Epithelial cell of proximal tubule (primary cell): ENCODE measurements at regions not wholly inside any gene's neighbourhood (a gene's known extent, or its start where the extent isn't known, plus 50 kb on each side); places are given as distances from the start of the nearest gene placed in this dataset.

Experiments
- DNase-seq: peaks from one replicate; pipeline ENCODE4 v3.0.0-alpha.2; 2011; ENCODE audit warnings: low read depth
- H3K4me3 ChIP-seq: 2 replicates; pipeline ENCODE4 v1.5.1; 2011; ENCODE audit warnings: low read depth, mild to moderate bottlenecking, low read length
- CTCF ChIP-seq: conservative IDR thresholded peaks from 2 replicates; pipeline ENCODE4 v1.5.1; 2012; ENCODE audit warnings: low read depth, mild to moderate bottlenecking, low read length

- DNase-seq: no peak
- no peak overlapping the region for H3K4me3 ChIP-seq
- no peak for TF ChIP-seq CTCF
These were observed 67.1 kb upstream of the DUSP22 start for GRCh38 chr6:225121-225721.

GRCh38 chr6:225907-226306 is 66.4 kb upstream of the DUSP22 start:
- TF ChIP-seq CTCF: no peak
- no peak for DNase-seq
- no peak overlapping the region for H3K4me3 ChIP-seq

GRCh38 chr6:226516-227073 is 65.7 kb upstream of the DUSP22 start:
- no peak overlapping the region for H3K4me3 ChIP-seq
- no peak for DNase-seq
- no peak for TF ChIP-seq CTCF

GRCh38 chr6:227074-227782 is 65.1 kb upstream of the DUSP22 start:
- DNase-seq: no peak
- TF ChIP-seq CTCF: no peak
- no peak overlapping the region for H3K4me3 ChIP-seq

- no peak for TF ChIP-seq CTCF
- no peak overlapping the region for H3K4me3 ChIP-seq
- no peak for DNase-seq
These were observed 64.4 kb upstream of the DUSP22 start for GRCh38 chr6:227812-228338.

- no peak for TF ChIP-seq CTCF
These were observed 63.2 kb upstream of the DUSP22 start for GRCh38 chr6:228881-229651.

More at GRCh38 chr6:228881-229651, 63.2 kb upstream of the DUSP22 start:
- no peak for DNase-seq
- no peak overlapping the region for H3K4me3 ChIP-seq
